ENCODE measurements at regions not wholly inside any gene's neighbourhood (a gene's known extent, or its start where the extent isn't known, plus 50 kb on each side); places are given as distances from the start of the nearest gene placed in this dataset.

- Histone ChIP-seq H3K27ac (ENCODE audit: low read depth, low read length, poor library complexity, severe bottlenecking) (no peak overlapping the region), H3K4me1 (ENCODE audit: insufficient read depth, low read length, severe bottlenecking) (no peaks in the 10 kb centered on the region), H3K9me3 (ENCODE audit: low read length) (no peaks in the 10 kb centered on the region), H3K9me2 (ENCODE audit: low read depth, low read length) (no peaks in the 10 kb centered on the region), H3K79me2 (ENCODE audit: insufficient read depth, low read length) (no peaks in the 10 kb centered on the region), H3F3A (ENCODE audit: insufficient read depth, low read length) (no peaks in the 10 kb centered on the region), H3K9ac (ENCODE audit: low read length) (no peak overlapping the region), H3K36me3 (ENCODE audit: insufficient read depth, low read length) (no peaks in the 10 kb centered on the region), H3K4me2 (ENCODE audit: low read length) (no peak overlapping the region), H4K20me1 (ENCODE audit: insufficient read depth, low read length) (no peaks in the 10 kb centered on the region), H2AFZ (ENCODE audit: low read length) (no peak overlapping the region), H3K4me3 (ENCODE audit: low read depth, low read length, poor library complexity, severe bottlenecking) (no peak overlapping the region), H3K27me3 (ENCODE audit: insufficient read depth, low read length) (no peaks in the 10 kb centered on the region)
- no peak for TF ChIP-seq EZH2 (IDR thresholded peaks at IDR 0.05; ENCODE audit: borderline replicate concordance, low read length)
- TF ChIP-seq CTCF (IDR thresholded peaks at IDR 0.05; ENCODE audit: low read length), result no peak
These were observed 559.3 kb upstream of the USP24 start for GRCh38 chr1:55774446-55774845.

GRCh38 chr1:55773211-55773940, 558.2 kb upstream of the USP24 start:
- Histone ChIP-seq H3K4me3 (ENCODE audit: low read depth, low read length, poor library complexity, severe bottlenecking) (no peak overlapping the region), H3K36me3 (ENCODE audit: insufficient read depth, low read length) (no peaks in the 10 kb centered on the region), H3K9me2 (ENCODE audit: low read depth, low read length) (no peaks in the 10 kb centered on the region), H3K9ac (ENCODE audit: low read length) (no peak overlapping the region), H3F3A (ENCODE audit: insufficient read depth, low read length) (no peaks in the 10 kb centered on the region), H3K9me3 (ENCODE audit: low read length) (no peaks in the 10 kb centered on the region), H4K20me1 (ENCODE audit: insufficient read depth, low read length) (no peaks in the 10 kb centered on the region), H2AFZ (ENCODE audit: low read length) (no peak overlapping the region), H3K27me3 (ENCODE audit: insufficient read depth, low read length) (no peaks in the 10 kb centered on the region), H3K4me2 (ENCODE audit: low read length) (no peak overlapping the region), H3K79me2 (ENCODE audit: insufficient read depth, low read length) (no peaks in the 10 kb centered on the region), H3K4me1 (ENCODE audit: insufficient read depth, low read length, severe bottlenecking) (no peaks in the 10 kb centered on the region), H3K27ac (ENCODE audit: low read depth, low read length, poor library complexity, severe bottlenecking) (no peak overlapping the region)
- TF ChIP-seq CTCF (IDR thresholded peaks at IDR 0.05; ENCODE audit: low read length) (no peak), EZH2 (IDR thresholded peaks at IDR 0.05; ENCODE audit: borderline replicate concordance, low read length) (no peak)

GRCh38 chr1:55768327-55768952, 553.3 kb upstream of the USP24 start:
- Histone ChIP-seq H3K27me3 (ENCODE audit: insufficient read depth, low read length) (no peaks in the 10 kb centered on the region), H3K4me3 (ENCODE audit: low read depth, low read length, poor library complexity, severe bottlenecking) (no peak overlapping the region), H3K27ac (ENCODE audit: low read depth, low read length, poor library complexity, severe bottlenecking) (no peak overlapping the region), H3K9ac (ENCODE audit: low read length) (no peak overlapping the region), H3K9me2 (ENCODE audit: low read depth, low read length) (no peaks in the 10 kb centered on the region), H3K4me1 (ENCODE audit: insufficient read depth, low read length, severe bottlenecking) (no peaks in the 10 kb centered on the region), H3K36me3 (ENCODE audit: insufficient read depth, low read length) (no peaks in the 10 kb centered on the region), H2AFZ (ENCODE audit: low read length) (no peak overlapping the region), H4K20me1 (ENCODE audit: insufficient read depth, low read length) (no peaks in the 10 kb centered on the region), H3K79me2 (ENCODE audit: insufficient read depth, low read length) (no peaks in the 10 kb centered on the region), H3F3A (ENCODE audit: insufficient read depth, low read length) (no peaks in the 10 kb centered on the region), H3K4me2 (ENCODE audit: low read length) (no peak overlapping the region), H3K9me3 (ENCODE audit: low read length) (no peaks in the 10 kb centered on the region)
- TF ChIP-seq EZH2 (IDR thresholded peaks at IDR 0.05; ENCODE audit: borderline replicate concordance, low read length) (no peak), CTCF (IDR thresholded peaks at IDR 0.05; ENCODE audit: low read length) (no peak)
